Type B pancreatic cell (in vitro differentiated cells): ENCODE measurements at regions not wholly inside any gene's neighbourhood (a gene's known extent, or its start where the extent isn't known, plus 50 kb on each side); places are given as distances from the start of the nearest gene placed in this dataset.

Source experiments
- DNase-seq: peaks from one replicate; pipeline ENCODE4 v3.0.0; 2021; ENCODE audit warnings: mixed read lengths; ENCODE audit not compliant: unreplicated experiment; ENCODE audit errors: extremely low spot score
- H3K27ac Mint-ChIP-seq: 2 replicates; pipeline ENCODE4 v1.8.0; 2021; ENCODE audit warnings: mild to moderate bottlenecking, mixed read lengths
- H3K27me3 Mint-ChIP-seq: 2 replicates; pipeline ENCODE4 v1.8.0; 2021; ENCODE audit warnings: mixed read lengths
- H3K36me3 Mint-ChIP-seq: 2 replicates; pipeline ENCODE4 v1.8.0; 2021; ENCODE audit warnings: mixed read lengths
- H3K4me1 Mint-ChIP-seq: one replicate; pipeline ENCODE4 v1.8.0; 2021; ENCODE audit warnings: mixed read lengths; ENCODE audit not compliant: unreplicated experiment
- H3K4me3 Mint-ChIP-seq: 2 replicates; pipeline ENCODE4 v1.8.0; 2021; ENCODE audit warnings: mild to moderate bottlenecking, mixed read lengths
- H3K9me3 Mint-ChIP-seq: 2 replicates; pipeline ENCODE4 v1.8.0; 2021; ENCODE audit warnings: mixed read lengths
- CTCF ChIP-seq: fragments of 200-600 bp; sonication (generic); conservative IDR thresholded peaks from 2 replicates; pipeline ENCODE4 v1.5.0; 2021; ENCODE audit warnings: antibody characterized with exemption, mild to moderate bottlenecking

- Mint-ChIP-seq H3K27me3 (peaks cover 2% of the 10 kb centered on the region), H3K9me3 (peaks cover 4% of the 10 kb centered on the region), H3K27ac (no peak overlapping the region), H3K4me1 (peaks cover 6% of the 10 kb centered on the region), H3K36me3 (no peaks in the 10 kb centered on the region), H3K4me3 (no peak overlapping the region)
- no peak for DNase-seq
- no peak for TF ChIP-seq CTCF
Measured at GRCh38 chr9:78566948-78567675, 270.2 kb downstream of the PSAT1 start.

GRCh38 chr9:78567693-78568092 is 270.8 kb downstream of the PSAT1 start:
- Mint-ChIP-seq H3K27ac (no peak overlapping the region), H3K27me3 (peaks cover 5% of the 10 kb centered on the region), H3K4me1 (peaks cover 11% of the 10 kb centered on the region), H3K4me3 (no peak overlapping the region), H3K9me3 (peaks cover 4% of the 10 kb centered on the region), H3K36me3 (no peaks in the 10 kb centered on the region)
- no peak for TF ChIP-seq CTCF
- no peak for DNase-seq

GRCh38 chr9:78568774-78569173 is 271.8 kb downstream of the PSAT1 start:
- Mint-ChIP-seq H3K4me1 (peaks cover 11% of the 10 kb centered on the region), H3K4me3 (no peak overlapping the region), H3K27ac (no peak overlapping the region), H3K9me3 (peaks cover 4% of the 10 kb centered on the region), H3K27me3 (peaks cover 7% of the 10 kb centered on the region), H3K36me3 (no peaks in the 10 kb centered on the region)
- DNase-seq: no peak
- no peak for TF ChIP-seq CTCF

- DNase-seq: no peak
- peaks cover 33% of the 10 kb centered on the region for H3K4me1 Mint-ChIP-seq
Measured at GRCh38 chr9:78572266-78572665, 275.3 kb downstream of the PSAT1 start.

GRCh38 chr9:78573205-78573604 is 276.3 kb downstream of the PSAT1 start:
- Mint-ChIP-seq H3K36me3 (no peaks in the 10 kb centered on the region), H3K4me1 (peaks cover 38% of the 10 kb centered on the region), H3K27ac (no peak overlapping the region), H3K4me3 (no peak overlapping the region), H3K27me3 (peaks cover 11% of the 10 kb centered on the region), H3K9me3 (peaks cover 4% of the 10 kb centered on the region)
- no peak for TF ChIP-seq CTCF
- DNase-seq: no peak

More at GRCh38 chr9:78572266-78572665, 275.3 kb downstream of the PSAT1 start:
- Mint-ChIP-seq H3K4me3 (no peak overlapping the region), H3K36me3 (no peaks in the 10 kb centered on the region), H3K9me3 (peaks cover 4% of the 10 kb centered on the region), H3K27ac (no peak overlapping the region), H3K27me3 (peaks cover 11% of the 10 kb centered on the region)
- no peak for TF ChIP-seq CTCF

- Mint-ChIP-seq H3K27ac (no peak overlapping the region), H3K4me3 (no peak overlapping the region), H3K36me3 (no peaks in the 10 kb centered on the region), H3K4me1 (peaks cover 39% of the 10 kb centered on the region), H3K27me3 (peaks cover 11% of the 10 kb centered on the region), H3K9me3 (peaks cover 4% of the 10 kb centered on the region)
- DNase-seq: no peak
- no peak for TF ChIP-seq CTCF
Measured at GRCh38 chr9:78573669-78574068, 276.7 kb downstream of the PSAT1 start.
